Type B pancreatic cell (in vitro differentiated cells): ENCODE measurements at regions not wholly inside any gene's neighbourhood (a gene's known extent, or its start where the extent isn't known, plus 50 kb on each side); places are given as distances from the start of the nearest gene placed in this dataset.

ENCODE experiments used
- DNase-seq: peaks from one replicate; pipeline ENCODE4 v3.0.0; 2021; ENCODE audit warnings: mixed read lengths; ENCODE audit not compliant: unreplicated experiment; ENCODE audit errors: extremely low spot score
- H3K27ac Mint-ChIP-seq: 2 replicates; pipeline ENCODE4 v1.8.0; 2021; ENCODE audit warnings: mild to moderate bottlenecking, mixed read lengths
- H3K27me3 Mint-ChIP-seq: 2 replicates; pipeline ENCODE4 v1.8.0; 2021; ENCODE audit warnings: mixed read lengths
- H3K36me3 Mint-ChIP-seq: 2 replicates; pipeline ENCODE4 v1.8.0; 2021; ENCODE audit warnings: mixed read lengths
- H3K4me1 Mint-ChIP-seq: one replicate; pipeline ENCODE4 v1.8.0; 2021; ENCODE audit warnings: mixed read lengths; ENCODE audit not compliant: unreplicated experiment
- H3K4me3 Mint-ChIP-seq: 2 replicates; pipeline ENCODE4 v1.8.0; 2021; ENCODE audit warnings: mild to moderate bottlenecking, mixed read lengths
- H3K9me3 Mint-ChIP-seq: 2 replicates; pipeline ENCODE4 v1.8.0; 2021; ENCODE audit warnings: mixed read lengths
- CTCF ChIP-seq: fragments of 200-600 bp; sonication (generic); conservative IDR thresholded peaks from 2 replicates; pipeline ENCODE4 v1.5.0; 2021; ENCODE audit warnings: antibody characterized with exemption, mild to moderate bottlenecking

GRCh38 chr4:65265526-65265925 lies 404.8 kb downstream of the EPHA5 start:
- H3K36me3 Mint-ChIP-seq = no peaks in the 10 kb centered on the region
- no peaks in the 10 kb centered on the region for H3K9me3 Mint-ChIP-seq
- no peak overlapping the region for H3K27ac Mint-ChIP-seq
- no peak for TF ChIP-seq CTCF
- no peak for DNase-seq
- no peak overlapping the region for H3K4me3 Mint-ChIP-seq
- no peaks in the 10 kb centered on the region for H3K27me3 Mint-ChIP-seq
- no peaks in the 10 kb centered on the region for H3K4me1 Mint-ChIP-seq

GRCh38 chr4:65259296-65259695 lies 411.0 kb downstream of the EPHA5 start:
- peaks cover 3% of the 10 kb centered on the region for H3K27me3 Mint-ChIP-seq
- no peak overlapping the region for H3K4me3 Mint-ChIP-seq
- H3K4me1 Mint-ChIP-seq = no peaks in the 10 kb centered on the region
- H3K9me3 Mint-ChIP-seq = no peaks in the 10 kb centered on the region
- no peak overlapping the region for H3K27ac Mint-ChIP-seq
- H3K36me3 Mint-ChIP-seq = no peaks in the 10 kb centered on the region
- no peak for TF ChIP-seq CTCF
- no peak for DNase-seq

- Mint-ChIP-seq H3K4me1 (no peaks in the 10 kb centered on the region), H3K9me3 (peaks cover 4% of the 10 kb centered on the region), H3K4me3 (no peak overlapping the region), H3K27ac (no peak overlapping the region), H3K36me3 (no peaks in the 10 kb centered on the region), H3K27me3 (peaks cover 2% of the 10 kb centered on the region)
- TF ChIP-seq CTCF = no peak
- no peak for DNase-seq
Measured at GRCh38 chr4:65250916-65251315, 419.4 kb downstream of the EPHA5 start.

GRCh38 chr4:65249111-65249510 lies 421.2 kb downstream of the EPHA5 start:
- Mint-ChIP-seq H3K27me3 (peaks cover 5% of the 10 kb centered on the region), H3K9me3 (peaks cover 4% of the 10 kb centered on the region), H3K27ac (no peak overlapping the region), H3K36me3 (no peaks in the 10 kb centered on the region), H3K4me3 (no peak overlapping the region), H3K4me1 (no peaks in the 10 kb centered on the region)
- DNase-seq = no peak
- no peak for TF ChIP-seq CTCF

- TF ChIP-seq CTCF = no peak
- Mint-ChIP-seq H3K27ac (no peak overlapping the region), H3K4me1 (no peaks in the 10 kb centered on the region), H3K9me3 (no peaks in the 10 kb centered on the region), H3K27me3 (peaks cover 5% of the 10 kb centered on the region), H3K36me3 (no peaks in the 10 kb centered on the region), H3K4me3 (no peak overlapping the region)
- DNase-seq = no peak
Measured at GRCh38 chr4:65242156-65242846, 428.0 kb downstream of the EPHA5 start.
